CD14-positive monocyte (primary cell): ENCODE measurements at regions not wholly inside any gene's neighbourhood (a gene's known extent, or its start where the extent isn't known, plus 50 kb on each side); places are given as distances from the start of the nearest gene placed in this dataset.
"Not testable (repeated sequence)": the region's sequence is repeated elsewhere in the genome, so short reads cannot be mapped to it uniquely, and the experiment has no call there.

ENCODE experiments used
- DNase-seq, 3 donors: peaks; one replicate each; pipeline ENCODE4 v3.0.0-alpha.2; 2011 to 2022
- H2AFZ ChIP-seq: 2 replicates; pipeline ENCODE4 v1.6.0; 2012; ENCODE audit warnings: mild to moderate bottlenecking, low read depth, low read length, inconsistent platforms; ENCODE audit not compliant: insufficient read depth, poor library complexity, severe bottlenecking
- H3K27ac ChIP-seq, 2 donors: 1 replicate in 1 of 2; 2 replicates in 1 of 2; pipeline ENCODE4 v1.5.1; 2012 to 2013; ENCODE audit warnings: low read length in 2 of 2, control low read depth in 1 of 2, inconsistent platforms in 1 of 2, low read depth in 1 of 2, mild to moderate bottlenecking in 1 of 2
- H3K27me3 ChIP-seq, 2 donors: one replicate each; pipeline versions ENCODE4 v1.6.0 to v1.6.1; 2011 to 2013; ENCODE audit warnings: low read length in 2 of 2; ENCODE audit not compliant: control insufficient read depth in 2 of 2, insufficient read depth in 2 of 2
- H3K36me3 ChIP-seq, 2 donors: replicated peaks in 1 of 2; 1 replicate in 1 of 2; 2 replicates in 1 of 2; pipeline versions ENCODE4 v1.5.1 to v1.6.1; 2012 to 2013; ENCODE audit warnings: low read length in 2 of 2, control low read depth in 1 of 2, inconsistent platforms in 1 of 2, mild to moderate bottlenecking in 1 of 2; ENCODE audit not compliant: insufficient read depth in 2 of 2, control insufficient read depth in 1 of 2
- H3K4me1 ChIP-seq, 2 donors: 1 replicate in 1 of 2; 2 replicates in 1 of 2; pipeline versions ENCODE4 v1.5.1 to v1.6.1; 2012 to 2013; ENCODE audit warnings: low read length in 2 of 2, control low read depth in 1 of 2, inconsistent platforms in 1 of 2, mild to moderate bottlenecking in 1 of 2, moderate library complexity in 1 of 2; ENCODE audit not compliant: insufficient read depth in 2 of 2, control insufficient read depth in 1 of 2
- H3K4me2 ChIP-seq: replicated peaks from 2 replicates; pipeline ENCODE3; 2012; ENCODE audit warnings: low read length, moderate library complexity, mild to moderate bottlenecking; ENCODE audit not compliant: poor library complexity, severe bottlenecking; ENCODE audit errors: extremely low read depth
- H3K4me3 ChIP-seq, 3 experiments: fragments of 200-600 bp in 1 of 3; sonication (generic) in 1 of 3; replicated peaks in 1 of 3; 1 replicate in 2 of 3; 2 replicates in 1 of 3; pipeline ENCODE4 v1.5.1; 2011 to 2013; ENCODE audit warnings: low read length in 3 of 3, mild to moderate bottlenecking in 3 of 3, control low read depth in 2 of 3, low read depth in 2 of 3, inconsistent platforms in 1 of 3, moderate library complexity in 1 of 3
- H3K79me2 ChIP-seq: 2 replicates; pipeline ENCODE4 v1.6.0; 2012; ENCODE audit warnings: mild to moderate bottlenecking, control low read depth, inconsistent platforms, low read length, moderate library complexity; ENCODE audit not compliant: insufficient read depth
- H3K9ac ChIP-seq: 2 replicates; pipeline ENCODE4 v1.6.0; 2017; ENCODE audit warnings: low read length, mild to moderate bottlenecking; ENCODE audit not compliant: insufficient read depth, poor library complexity, severe bottlenecking
- H3K9me3 ChIP-seq, 2 donors: replicated peaks in 1 of 2; 1 replicate in 1 of 2; 2 replicates in 1 of 2; pipeline versions ENCODE4 v1.5.1 to v1.6.1; 2012 to 2013; ENCODE audit warnings: low read length in 2 of 2, control low read depth in 1 of 2; ENCODE audit not compliant: control insufficient read depth in 1 of 2, insufficient read depth in 1 of 2
- H4K20me1 ChIP-seq: 2 replicates; pipeline ENCODE4 v1.6.0; 2012; ENCODE audit warnings: mild to moderate bottlenecking, low read length, control low read depth, moderate library complexity; ENCODE audit not compliant: insufficient read depth
- H3K27ac Mint-ChIP-seq, 7 donors: one replicate each; pipeline ENCODE4 v1.8.0; 2020; ENCODE audit warnings: mild to moderate bottlenecking in 7 of 7, mixed read lengths in 7 of 7, moderate library complexity in 6 of 7, inconsistent platforms in 2 of 7
- H3K27me3 Mint-ChIP-seq, 3 donors: one replicate each; pipeline ENCODE4 v1.8.0; 2021 to 2022; ENCODE audit warnings: low read depth in 3 of 3, mild to moderate bottlenecking in 3 of 3, mixed read lengths in 3 of 3, moderate library complexity in 3 of 3, inconsistent platforms in 1 of 3
- H3K36me3 Mint-ChIP-seq, 2 donors: one replicate each; pipeline ENCODE4 v1.8.0; 2020; ENCODE audit warnings: mixed read lengths in 2 of 2, inconsistent platforms in 1 of 2, mild to moderate bottlenecking in 1 of 2
- H3K4me1 Mint-ChIP-seq: one replicate; pipeline ENCODE4 v1.8.0; 2020; ENCODE audit warnings: mild to moderate bottlenecking, mixed read lengths
- H3K4me3 Mint-ChIP-seq, 2 donors: one replicate each; pipeline ENCODE4 v1.8.0; 2020; ENCODE audit warnings: mild to moderate bottlenecking in 2 of 2, mixed read lengths in 2 of 2, moderate library complexity in 1 of 2
- H3K9me3 Mint-ChIP-seq, 7 donors: one replicate each; pipeline ENCODE4 v1.8.0; 2020 to 2022; ENCODE audit warnings: mixed read lengths in 7 of 7, mild to moderate bottlenecking in 6 of 7, moderate library complexity in 6 of 7, inconsistent platforms in 2 of 7
- CTCF ChIP-seq: fragments of 200-600 bp; IDR thresholded peaks from one replicate; pipeline ENCODE4 v1.8.0; 2022; ENCODE audit warnings: antibody characterized with exemption, mild to moderate bottlenecking
- WGBS: methylation state at CpG from one replicate; pipeline ENCODE4 v1.1.5; 2013; ENCODE audit warnings: missing lambda C conversion rate; ENCODE audit not compliant: insufficient coverage; 5-methylcytosine and 5-hydroxymethylcytosine counted together
- intact Hi-C, 2 donors: fragments of 100-400 bp; cut with micrococcal nuclease; formaldehyde crosslinking; loops; one replicate each; pipeline versions ENCODE4 v1.15.0 to v1.15.1; 2023

GRCh38 chr17:77531002-77531401 lies 390.2 kb downstream of the SEC14L1 start:
- peaks cover 17 to 36% (median 31%) of the 10 kb centered on the region in 3 donors for H3K27me3 Mint-ChIP-seq
- H3K27me3 ChIP-seq: peaks cover 0 to 32% of the 10 kb centered on the region in 2 donors

GRCh38 chr17:77531641-77532040 lies 390.9 kb downstream of the SEC14L1 start:
- no peak overlapping the region for H3K27ac ChIP-seq
- H3K4me3 Mint-ChIP-seq: no peak overlapping the region
- no peak overlapping the region for H3K4me2 ChIP-seq
- TF ChIP-seq CTCF: no peak
- H2AFZ ChIP-seq: no peak overlapping the region
- no peak overlapping the region for H3K27ac Mint-ChIP-seq
- no peak overlapping the region for H3K4me3 ChIP-seq
- H3K4me1 Mint-ChIP-seq: peaks cover 8% of the 10 kb centered on the region
- H3K4me1 ChIP-seq: no peaks in the 10 kb centered on the region
- no peaks in the 10 kb centered on the region for H3K36me3 ChIP-seq
- peaks cover 0 to 9% of the 10 kb centered on the region in 2 donors for H3K9me3 ChIP-seq
- 86% methylated on average over 3 of the region's 6 CpGs for WGBS
- H3K27me3 Mint-ChIP-seq: peaks cover 17 to 36% (median 32%) of the 10 kb centered on the region in 3 donors
- peaks cover 0 to 32% of the 10 kb centered on the region in 2 donors for H3K27me3 ChIP-seq
- no peak for DNase-seq
- H4K20me1 ChIP-seq: no peaks in the 10 kb centered on the region
- peaks cover 3 to 16% (median 9%) of the 10 kb centered on the region in 7 donors for H3K9me3 Mint-ChIP-seq
- H3K79me2 ChIP-seq: no peaks in the 10 kb centered on the region
- intact Hi-C loops: no loop called here
- no peaks in the 10 kb centered on the region for H3K36me3 Mint-ChIP-seq
- no peak overlapping the region for H3K9ac ChIP-seq

More at GRCh38 chr17:77531002-77531401, 390.2 kb downstream of the SEC14L1 start:
- no peak overlapping the region for H2AFZ ChIP-seq
- no peak overlapping the region for H3K4me3 ChIP-seq
- intact Hi-C loops: no loop called here
- H3K79me2 ChIP-seq: no peaks in the 10 kb centered on the region
- Mint-ChIP-seq H3K9me3 (peaks cover 3 to 16% (median 11%) of the 10 kb centered on the region in 7 donors), H3K36me3 (no peaks in the 10 kb centered on the region), H3K4me3 (no peak overlapping the region), H3K4me1 (peaks cover 7% of the 10 kb centered on the region), H3K27ac (no peak overlapping the region)
- H3K4me2 ChIP-seq: no peak overlapping the region
- no peak for TF ChIP-seq CTCF
- no peaks in the 10 kb centered on the region for H3K4me1 ChIP-seq
- no peak overlapping the region for H3K9ac ChIP-seq
- H3K9me3 ChIP-seq: peaks cover 0 to 9% of the 10 kb centered on the region in 2 donors
- no peak for DNase-seq
- no peaks in the 10 kb centered on the region for H3K36me3 ChIP-seq
- 100% methylated on average over 1 of the region's 6 CpGs for WGBS
- H4K20me1 ChIP-seq: no peaks in the 10 kb centered on the region
- H3K27ac ChIP-seq: no peak overlapping the region

GRCh38 chr17:77533697-77534096 lies 392.9 kb downstream of the SEC14L1 start:
- intact Hi-C loops, H3K4me3 Mint-ChIP-seq, H4K20me1 ChIP-seq, H2AFZ ChIP-seq, DNase-seq, H3K4me1 ChIP-seq, H3K4me2 ChIP-seq, H3K27ac ChIP-seq, H3K9me3 ChIP-seq, H3K4me3 ChIP-seq, H3K36me3 Mint-ChIP-seq, H3K27ac Mint-ChIP-seq, H3K36me3 ChIP-seq, H3K9ac ChIP-seq, H3K79me2 ChIP-seq: not testable (repeated sequence)
- Mint-ChIP-seq H3K4me1 (peaks cover 12% of the 10 kb centered on the region), H3K27me3 (peaks cover 8 to 20% (median 19%) of the 10 kb centered on the region in 3 donors), H3K9me3 (peaks cover 3 to 16% (median 9%) of the 10 kb centered on the region in 7 donors)
- 100% methylated on average over 2 of the region's 6 CpGs for WGBS
- H3K27me3 ChIP-seq: peaks cover 0 to 18% of the 10 kb centered on the region in 2 donors
